ENCODE measurements at regions not wholly inside any gene's neighbourhood (a gene's known extent, or its start where the extent isn't known, plus 50 kb on each side); places are given as distances from the start of the nearest gene placed in this dataset.

DNA sequence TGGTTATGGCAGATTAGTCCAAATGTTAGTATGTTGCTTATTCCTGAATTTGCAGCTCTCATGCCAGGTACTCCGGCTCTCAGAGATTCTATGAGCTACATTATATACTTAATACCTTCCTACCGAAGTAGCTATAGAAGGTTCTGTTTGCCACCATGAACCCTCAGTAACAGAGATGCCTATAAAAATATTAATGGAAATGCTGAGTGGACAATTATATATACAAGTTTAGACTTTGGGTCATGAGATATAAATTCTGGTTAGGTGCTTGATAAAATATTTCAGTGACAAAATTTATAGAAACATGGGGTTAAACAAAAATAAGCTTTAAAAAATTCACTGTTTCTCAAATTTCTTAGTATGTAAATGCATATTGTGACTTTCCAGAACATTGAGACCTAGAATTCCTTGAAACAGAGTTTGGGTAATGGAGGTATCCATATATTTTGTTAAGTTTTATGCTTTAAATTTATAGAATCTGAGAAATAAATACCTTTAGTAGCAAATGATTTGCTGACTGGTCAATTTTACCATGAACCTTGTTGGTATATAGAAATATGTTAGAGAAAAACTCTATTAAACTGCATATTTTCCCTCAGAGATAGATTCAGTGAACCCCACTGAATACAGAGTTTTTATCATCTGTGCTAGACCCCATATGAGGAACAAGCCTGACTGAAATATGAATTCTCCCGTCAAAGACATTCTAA lies 533.5 kb downstream of the SH2D4B start:
- H4K91ac ChIP-seq (ENCODE audit: insufficient read depth, low read depth, low read length), result no peak overlapping the region
- no peak overlapping the region for H3K23ac ChIP-seq (ENCODE audit: low read depth, low read length)
- dilution Hi-C loops (cut with HindIII; ENCODE audit: low sequenced_read_pairs, unreplicated experiment), result no loop called here
- no peaks in the 10 kb centered on the region for H3K9me1 ChIP-seq (ENCODE audit: insufficient read depth, low read length)
- no TSS peak for BruUV-seq (replicated peaks)
- no peak overlapping the region for H3K4ac ChIP-seq (ENCODE audit: low read depth, low read length)
- DNase-seq (no peak), ATAC-seq (ENCODE audit: low read depth) (no peak)
- no peak overlapping the region for H2AK5ac ChIP-seq (ENCODE audit: low read depth, low read length)
- in situ Hi-C loops (cut with MboI; ENCODE audit: low sequenced_read_pairs), result no loop called here
- H3K27me3 ChIP-seq (ENCODE audit: control insufficient read depth, insufficient read depth, low read length), result no peaks in the 10 kb centered on the region
- POLR2A ChIA-PET (ENCODE audit: unreplicated experiment), result no interaction called here
- H3K79me1 ChIP-seq (ENCODE audit: low read depth in 1 of 2, low read length in 2 of 2), result no peaks in the 10 kb centered on the region
- H3K4me1 ChIP-seq (ENCODE audit: control insufficient read depth, insufficient read depth, low read length), result no peaks in the 10 kb centered on the region
- WGBS, 2 experiments (ENCODE audit: extremely low coverage in 2 of 2, insufficient read length in 1 of 2), result no CpG with 5 or more reads among the region's 3 CpGs
- H3K36me3 ChIP-seq (ENCODE audit: control insufficient read depth, insufficient read depth, low read length), result no peaks in the 10 kb centered on the region
- no peak overlapping the region for H2BK120ac ChIP-seq (ENCODE audit: low read depth, low read length)
- peaks cover 4% of the 10 kb centered on the region; the same call in 1 of the 2 replicates for H3K9me3 ChIP-seq (ENCODE audit: control insufficient read depth, insufficient read depth, low read length)
- H2AK9ac ChIP-seq (replicated peaks; ENCODE audit: low read depth, low read length, poor library complexity), result no peak overlapping the region
- H2AFZ ChIP-seq (replicated peaks; ENCODE audit: low read length, poor library complexity), result no peak overlapping the region
- no peak overlapping the region for H3K56ac ChIP-seq (ENCODE audit: extremely low read depth, insufficient read depth, low read length)
- TF ChIP-seq MAFK (IDR thresholded peaks at IDR 0.05; ENCODE audit: low read depth, low read length) (peak; percentile 65), RFX5 (IDR thresholded peaks at IDR 0.05; ENCODE audit: low read depth, low read length) (no peak)
- H4K8ac ChIP-seq (ENCODE audit: low read depth in 2 of 2, low read length in 2 of 2), result no peak overlapping the region
- CTCF ChIA-PET, result no interaction called here
- H3K4me2 ChIP-seq (ENCODE audit: low read depth, low read length), result no peak overlapping the region
- no peak overlapping the region for H3K27ac ChIP-seq (ENCODE audit: insufficient read depth, low read length)
- H2BK20ac ChIP-seq (ENCODE audit: low read depth, low read length), result no peak overlapping the region
- H4K20me1 ChIP-seq (ENCODE audit: insufficient read depth, low read length), result no peaks in the 10 kb centered on the region
- no peak overlapping the region for H3K9ac ChIP-seq (ENCODE audit: low read depth, low read length)
- intact Hi-C loops (cut with micrococcal nuclease), result no loop called here
- H2BK5ac ChIP-seq (ENCODE audit: low read depth, low read length, poor library complexity, severe bottlenecking), result no peak overlapping the region
- no peak overlapping the region for H3K4me3 ChIP-seq (ENCODE audit: insufficient read depth, low read depth, low read length)
- no peak overlapping the region for H4K5ac ChIP-seq (ENCODE audit: low read depth, low read length)
- H2BK15ac ChIP-seq (ENCODE audit: low read depth, low read length), result no peak overlapping the region
- H3K18ac ChIP-seq (ENCODE audit: low read depth, low read length), result no peak overlapping the region
- H3K14ac ChIP-seq (replicated peaks; ENCODE audit: low read depth, low read length), result no peak overlapping the region

All from IMR-90 (cell line).